ENCODE measurements at regions not wholly inside any gene's neighbourhood (a gene's known extent, or its start where the extent isn't known, plus 50 kb on each side); places are given as distances from the start of the nearest gene placed in this dataset.

DNA sequence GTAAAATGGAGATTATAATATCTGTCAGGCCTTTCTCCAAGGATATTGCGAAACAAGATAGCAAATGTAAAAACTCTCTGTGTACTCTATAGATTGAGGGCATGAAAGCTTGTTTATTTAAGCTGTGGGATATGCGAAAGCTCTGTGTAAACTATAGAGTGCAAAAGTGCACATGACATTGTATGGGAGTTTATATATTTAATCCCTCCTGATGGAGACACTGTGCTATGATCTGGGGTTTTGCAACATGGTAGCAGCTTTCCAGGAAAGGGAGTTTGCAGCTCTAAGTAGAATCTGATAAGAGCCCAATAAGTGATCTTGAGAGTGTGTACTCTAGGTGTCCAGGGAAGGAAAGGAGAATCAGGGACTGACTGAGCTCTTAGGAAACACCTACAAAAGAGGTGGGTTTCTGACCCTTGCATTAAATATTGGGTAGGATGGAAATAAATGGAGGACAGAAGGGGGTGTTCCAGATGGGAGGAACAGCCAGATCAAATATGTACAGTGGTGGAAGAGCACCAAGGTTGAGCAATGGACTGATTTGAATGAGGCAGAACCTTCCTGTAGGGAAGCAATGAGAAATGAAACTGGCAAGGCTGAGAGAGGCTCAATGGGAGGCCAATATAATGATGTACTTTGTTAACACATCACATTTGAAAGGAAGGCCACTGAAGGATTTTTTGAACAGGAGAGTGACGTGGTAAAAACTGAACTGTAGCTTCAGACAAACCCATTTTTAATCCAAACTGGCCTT is 450.1 kb downstream of the GJA1 start:
- no peaks in the 10 kb centered on the region for H3K9me3 ChIP-seq (ENCODE audit: control insufficient read depth, insufficient read depth, low read depth, low read length)
- CTCF ChIA-PET: interaction anchor here (0.7 to 1.3 kb wide), 3 partner anchors 11 to 95 kb away, joined by 3 to 7 read pairs (median 4); no protein-coding TSS in a partner anchor
- no peak for TF ChIP-seq SP2 (tag by site-specific recombination; IDR thresholded peaks at IDR 0.05)
- no peak for TF ChIP-seq BCL11B (tag by site-specific recombination; IDR thresholded peaks at IDR 0.05; ENCODE audit: low read depth)
- peak; percentile 81 for TF ChIP-seq TCF7L2 (IDR thresholded peaks at IDR 0.05; ENCODE audit: borderline replicate concordance, low read depth, low read length)
- TF ChIP-seq ZNF76 (tag by site-specific recombination; IDR thresholded peaks at IDR 0.05; ENCODE audit: borderline replicate concordance, low read depth): no peak
- TF ChIP-seq, protein P1, sequence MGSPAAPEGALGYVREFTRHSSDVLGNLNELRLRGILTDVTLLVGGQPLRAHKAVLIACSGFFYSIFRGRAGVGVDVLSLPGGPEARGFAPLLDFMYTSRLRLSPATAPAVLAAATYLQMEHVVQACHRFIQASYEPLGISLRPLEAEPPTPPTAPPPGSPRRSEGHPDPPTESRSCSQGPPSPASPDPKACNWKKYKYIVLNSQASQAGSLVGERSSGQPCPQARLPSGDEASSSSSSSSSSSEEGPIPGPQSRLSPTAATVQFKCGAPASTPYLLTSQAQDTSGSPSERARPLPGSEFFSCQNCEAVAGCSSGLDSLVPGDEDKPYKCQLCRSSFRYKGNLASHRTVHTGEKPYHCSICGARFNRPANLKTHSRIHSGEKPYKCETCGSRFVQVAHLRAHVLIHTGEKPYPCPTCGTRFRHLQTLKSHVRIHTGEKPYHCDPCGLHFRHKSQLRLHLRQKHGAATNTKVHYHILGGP (tag by site-specific recombination; IDR thresholded peaks at IDR 0.05): peak; percentile 95
- no peak for TF ChIP-seq ZNF157 (tag by site-specific recombination; IDR thresholded peaks at IDR 0.05)
- TF ChIP-seq WT1 (tag by site-specific recombination; IDR thresholded peaks at IDR 0.05): peak; percentile 86
- TF ChIP-seq MZF1 (tag by site-specific recombination; IDR thresholded peaks at IDR 0.05; ENCODE audit: borderline replicate concordance): peak; percentile 32; the same call in 1 of the 2 replicates
- TF ChIP-seq TRIM28 (IDR thresholded peaks at IDR 0.05; ENCODE audit: borderline replicate concordance, low read length): peak; percentile 89
- peak; percentile 54; the same call in 1 of the 2 replicates for TF ChIP-seq OSR2 (tag by site-specific recombination; IDR thresholded peaks at IDR 0.05)
- TF ChIP-seq ZNF341 (tag by site-specific recombination; IDR thresholded peaks at IDR 0.05; ENCODE audit: low read depth): peak; percentile 74
- TF ChIP-seq, protein P2, sequence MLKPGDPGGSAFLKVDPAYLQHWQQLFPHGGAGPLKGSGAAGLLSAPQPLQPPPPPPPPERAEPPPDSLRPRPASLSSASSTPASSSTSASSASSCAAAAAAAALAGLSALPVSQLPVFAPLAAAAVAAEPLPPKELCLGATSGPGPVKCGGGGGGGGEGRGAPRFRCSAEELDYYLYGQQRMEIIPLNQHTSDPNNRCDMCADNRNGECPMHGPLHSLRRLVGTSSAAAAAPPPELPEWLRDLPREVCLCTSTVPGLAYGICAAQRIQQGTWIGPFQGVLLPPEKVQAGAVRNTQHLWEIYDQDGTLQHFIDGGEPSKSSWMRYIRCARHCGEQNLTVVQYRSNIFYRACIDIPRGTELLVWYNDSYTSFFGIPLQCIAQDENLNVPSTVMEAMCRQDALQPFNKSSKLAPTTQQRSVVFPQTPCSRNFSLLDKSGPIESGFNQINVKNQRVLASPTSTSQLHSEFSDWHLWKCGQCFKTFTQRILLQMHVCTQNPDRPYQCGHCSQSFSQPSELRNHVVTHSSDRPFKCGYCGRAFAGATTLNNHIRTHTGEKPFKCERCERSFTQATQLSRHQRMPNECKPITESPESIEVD (tag by site-specific recombination; IDR thresholded peaks at IDR 0.05): peak; percentile 58; the same call in 1 of the 2 replicates

DNA sequence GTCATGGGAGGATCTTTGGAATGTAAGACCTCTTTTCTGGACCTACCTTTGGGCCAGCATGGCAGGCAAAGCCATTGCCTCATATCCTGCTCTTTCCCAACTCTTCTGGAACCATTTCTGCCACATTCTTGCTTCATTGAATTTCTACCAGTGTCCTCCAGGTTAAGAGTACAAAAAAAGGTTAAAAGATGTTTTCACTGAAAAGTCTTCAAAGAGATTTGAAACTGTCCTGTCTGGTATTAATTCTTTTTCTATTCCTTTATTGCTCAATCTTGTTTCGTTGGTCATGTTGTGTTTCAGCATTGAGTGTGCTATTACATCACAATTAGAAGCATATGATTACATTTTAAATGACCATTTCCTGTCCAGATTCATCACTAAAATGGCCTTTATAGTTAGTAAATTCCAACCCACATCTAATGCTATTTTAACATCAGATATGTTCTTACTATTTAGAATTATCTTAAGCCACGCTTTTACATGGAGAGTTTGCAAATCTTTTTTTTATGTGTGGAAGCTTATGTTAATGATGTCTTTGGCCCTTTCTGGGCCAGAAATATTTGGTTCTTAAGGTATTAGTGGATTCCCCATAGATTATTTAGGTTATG is 450.9 kb downstream of the GJA1 start:
- Histone ChIP-seq H3K36me3 (ENCODE audit: control insufficient read depth in 2 of 2, insufficient read depth in 1 of 2, low read length in 2 of 2) (no peaks in the 10 kb centered on the region), H3K9me3 (ENCODE audit: control insufficient read depth, insufficient read depth, low read depth, low read length) (no peaks in the 10 kb centered on the region), H3K27ac (ENCODE audit: extremely low read depth, low read depth, low read length) (no peak overlapping the region), H3K4me1 (ENCODE audit: control insufficient read depth, insufficient read depth, low read length) (peaks cover 5% of the 10 kb centered on the region), H3K4me3 (ENCODE audit: low read depth, low read length) (no peak overlapping the region)
- ChIA-PET POLR2A (no interaction called here), CTCF (interaction anchor here (0.8 kb wide), 1 partner anchor 10 kb away, joined by 3 read pairs; no protein-coding TSS in a partner anchor)
- TF ChIP-seq ZNF157 (tag by site-specific recombination; IDR thresholded peaks at IDR 0.05): no peak
- no peak for TF ChIP-seq GLIS1 (tag by site-specific recombination; IDR thresholded peaks at IDR 0.05)
- no peak for TF ChIP-seq ZNF292 (tag by site-specific recombination; IDR thresholded peaks at IDR 0.05; ENCODE audit: borderline replicate concordance, low read depth)
- no peak for TF ChIP-seq MZF1 (tag by site-specific recombination; IDR thresholded peaks at IDR 0.05; ENCODE audit: borderline replicate concordance)
- no peak for TF ChIP-seq SP2 (tag by site-specific recombination; IDR thresholded peaks at IDR 0.05)
- TF ChIP-seq ZNF473 (tag by site-specific recombination; IDR thresholded peaks at IDR 0.05): no peak
- no peak for TF ChIP-seq SP3 (tag by site-specific recombination; IDR thresholded peaks at IDR 0.05)
- no peak for TF ChIP-seq ZNF510 (tag by site-specific recombination; IDR thresholded peaks at IDR 0.05; ENCODE audit: insufficient replicate concordance)
- no peak for TF ChIP-seq OVOL3 (tag by site-specific recombination; IDR thresholded peaks at IDR 0.05)
- no peak for TF ChIP-seq ZNF621 (tag by site-specific recombination; IDR thresholded peaks at IDR 0.05)

More for the DNA sequence above, 450.1 kb downstream of the GJA1 start:
- no peak overlapping the region for H3K4me3 ChIP-seq (ENCODE audit: low read depth, low read length)
- POLR2A ChIA-PET: no interaction called here
- H3K36me3 ChIP-seq (ENCODE audit: control insufficient read depth in 2 of 2, insufficient read depth in 1 of 2, low read length in 2 of 2): no peaks in the 10 kb centered on the region
- H3K4me1 ChIP-seq (ENCODE audit: control insufficient read depth, insufficient read depth, low read length): peaks cover 5% of the 10 kb centered on the region
- no peak overlapping the region for H3K27ac ChIP-seq (ENCODE audit: extremely low read depth, low read depth, low read length)
